Urinary bladder (tissue), 3 donors: ENCODE measurements at regions not wholly inside any gene's neighbourhood (a gene's known extent, or its start where the extent isn't known, plus 50 kb on each side); places are given as distances from the start of the nearest gene placed in this dataset.
A peak's percentile ranks its signal among the peaks of the same experiment; 100 is the strongest.

ENCODE experiments used
- DNase-seq: peaks from one replicate; pipeline ENCODE4 v3.0.0-alpha.2; 2015; ENCODE audit errors: extremely low spot score
- H3K27ac ChIP-seq: one replicate; pipeline ENCODE4 v1.5.1; 2013; ENCODE audit warnings: low read depth, mild to moderate bottlenecking, moderate library complexity
- H3K36me3 ChIP-seq: one replicate; pipeline ENCODE4 v1.6.1; 2013; ENCODE audit warnings: mild to moderate bottlenecking, moderate library complexity; ENCODE audit not compliant: insufficient read depth
- H3K4me1 ChIP-seq: one replicate; pipeline ENCODE4 v1.6.1; 2013; ENCODE audit warnings: mild to moderate bottlenecking, moderate library complexity; ENCODE audit not compliant: insufficient read depth
- H3K4me3 ChIP-seq: one replicate; pipeline ENCODE4 v1.5.1; 2013; ENCODE audit warnings: low read depth, low read length
- WGBS: extraction: QIAGEN DNeasy Blood & Tissue Kit; methylation state at CpG from one replicate; pipeline ENCODE4 v1.1.7; 2013; 5-methylcytosine and 5-hydroxymethylcytosine counted together
- donor health status: healthy with polysubstance abuse.
- donor health status: healthy.

DNA sequence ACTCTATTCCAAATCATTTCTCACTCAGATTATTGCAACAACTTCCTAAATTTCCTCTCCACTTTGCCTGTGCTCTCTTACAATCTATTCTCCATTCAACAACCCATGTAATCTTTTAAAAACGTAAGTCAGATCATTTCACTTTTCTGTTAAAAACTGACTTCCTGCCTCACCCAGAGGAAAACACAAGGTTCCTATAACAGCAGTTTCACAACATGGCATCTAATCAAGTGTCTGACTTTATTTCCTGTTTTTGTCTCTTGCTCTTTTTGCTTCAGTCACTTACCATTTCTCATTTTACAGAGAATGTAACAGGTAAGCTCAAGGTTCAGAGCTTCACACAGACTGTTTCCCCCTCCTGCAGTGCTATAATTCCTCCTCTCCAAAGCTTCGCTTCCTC is 560.7 kb downstream of the LRRIQ3 start:
- Histone ChIP-seq H3K27ac (no peak overlapping the region), H3K4me3 (no peak overlapping the region), H3K4me1 (no peaks in the 10 kb centered on the region), H3K36me3 (no peaks in the 10 kb centered on the region)
- DNase-seq = no peak
- 74% methylated on average over 2 of the region's 2 CpGs for WGBS

DNA sequence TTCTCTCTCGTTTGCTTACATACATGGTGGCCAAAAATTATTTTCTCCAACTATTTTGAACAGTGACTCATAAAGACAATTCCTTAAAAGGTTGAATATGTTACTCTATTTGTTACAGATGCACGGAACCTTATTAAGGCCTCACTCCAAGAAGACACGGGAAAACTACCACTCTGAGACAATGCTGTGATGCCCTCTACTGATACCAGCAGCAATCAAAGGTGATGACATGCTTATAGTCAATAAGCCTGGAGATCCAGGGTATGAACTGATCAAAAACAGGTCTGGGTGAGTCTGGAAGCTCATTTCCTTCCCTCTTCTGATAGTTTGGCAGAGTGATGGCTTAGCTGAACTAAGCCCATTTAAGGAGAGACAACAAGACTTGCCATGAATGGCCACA is 563.0 kb downstream of the LRRIQ3 start:
- 67% methylated on average over 3 of the region's 3 CpGs for WGBS
- no peaks in the 10 kb centered on the region for H3K4me1 ChIP-seq
- no peak overlapping the region for H3K4me3 ChIP-seq
- no peak overlapping the region for H3K27ac ChIP-seq
- no peak for DNase-seq
- no peaks in the 10 kb centered on the region for H3K36me3 ChIP-seq

DNA sequence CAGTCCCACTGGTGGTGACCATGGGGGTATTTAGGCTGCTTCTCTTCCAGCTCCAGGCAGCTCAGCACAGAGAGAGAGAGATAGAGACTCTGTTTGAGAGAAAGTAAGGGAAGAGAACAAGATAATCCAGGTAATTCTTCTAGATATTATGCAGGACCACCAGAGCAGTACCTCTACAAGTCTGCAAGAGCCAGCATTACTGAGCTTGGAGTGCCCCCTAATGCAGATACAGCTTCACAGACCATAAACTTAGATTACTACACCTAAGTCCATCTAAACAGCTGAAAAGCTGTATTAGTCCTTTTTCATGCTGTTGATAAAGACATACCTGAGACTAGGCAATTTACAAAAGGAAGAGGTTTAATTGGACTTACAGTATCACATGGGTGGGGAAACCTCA is 570.3 kb downstream of the LRRIQ3 start:
- no peak overlapping the region for H3K4me3 ChIP-seq
- no peaks in the 10 kb centered on the region for H3K36me3 ChIP-seq
- no peaks in the 10 kb centered on the region for H3K4me1 ChIP-seq
- no peak overlapping the region for H3K27ac ChIP-seq
- DNase-seq = no peak

DNA sequence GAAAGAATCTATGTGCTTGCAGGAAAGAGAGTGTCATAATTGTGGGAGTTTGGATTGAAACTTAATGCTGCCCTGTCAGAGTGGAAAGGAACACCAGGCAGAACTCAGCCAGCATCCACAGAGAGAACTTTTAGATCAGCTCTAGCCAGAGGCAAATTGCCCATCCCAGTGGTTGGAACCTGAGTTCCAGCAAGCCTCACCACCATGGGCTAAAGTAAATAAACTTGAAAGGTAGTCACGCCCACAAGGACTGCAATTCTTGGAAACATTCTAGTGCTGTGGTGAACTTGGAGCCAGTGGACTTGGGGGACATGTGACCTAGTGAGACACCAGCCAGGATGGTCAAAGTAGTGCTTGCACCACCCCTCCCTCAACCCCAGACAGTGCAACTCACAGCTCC is 571.6 kb downstream of the LRRIQ3 start:
- Histone ChIP-seq H3K4me1 (no peaks in the 10 kb centered on the region), H3K27ac (no peak overlapping the region), H3K4me3 (no peak overlapping the region), H3K36me3 (no peaks in the 10 kb centered on the region)
- no peak for DNase-seq
- WGBS = 84% methylated on average over 1 of the region's 1 CpG

DNA sequence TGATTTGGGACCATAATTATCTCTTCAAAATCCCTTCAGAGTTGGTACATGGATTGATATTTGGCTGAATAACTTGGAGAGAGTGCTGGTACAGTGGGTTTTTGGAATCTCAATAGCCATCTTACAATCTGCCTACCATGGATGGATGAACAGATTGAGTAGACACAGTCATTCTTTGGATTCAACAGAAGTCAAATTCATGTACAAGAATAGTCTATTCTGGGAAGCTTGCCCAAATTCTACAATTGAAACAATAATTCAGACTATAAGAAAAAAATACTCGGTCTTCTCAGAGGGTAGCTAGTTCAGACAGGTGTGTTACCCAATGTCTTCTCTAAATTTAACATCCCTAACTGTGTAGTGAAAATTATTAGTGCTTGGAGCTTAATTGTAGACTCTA is 574.0 kb downstream of the LRRIQ3 start:
- H3K4me1 ChIP-seq = no peaks in the 10 kb centered on the region
- no peaks in the 10 kb centered on the region for H3K36me3 ChIP-seq
- 64% methylated on average over 1 of the region's 1 CpG for WGBS
- H3K27ac ChIP-seq = no peak overlapping the region
- no peak overlapping the region for H3K4me3 ChIP-seq
- no peak for DNase-seq

DNA sequence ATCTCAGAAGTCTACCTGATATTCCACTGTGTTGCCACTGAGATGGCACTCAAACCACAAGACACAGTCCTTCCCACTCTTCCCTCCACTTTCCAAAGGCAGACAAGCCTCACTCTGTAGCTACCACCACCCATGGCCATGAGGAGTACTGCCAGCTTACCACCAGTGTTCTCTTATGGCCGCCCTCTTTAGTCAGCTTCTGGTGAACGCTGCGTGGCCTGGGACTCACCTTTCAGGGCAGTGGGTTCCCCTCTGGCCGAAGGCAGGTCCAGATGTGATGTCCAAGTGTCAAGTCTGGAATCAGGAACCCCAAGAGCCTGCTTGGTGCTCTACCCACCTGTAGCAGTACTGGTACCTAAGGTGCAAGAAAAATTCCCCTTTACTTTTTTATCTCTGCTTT is 580.8 kb downstream of the LRRIQ3 start:
- Histone ChIP-seq H3K4me1 (no peaks in the 10 kb centered on the region), H3K4me3 (no peak overlapping the region), H3K27ac (no peak overlapping the region), H3K36me3 (no peaks in the 10 kb centered on the region)
- no peak for DNase-seq
- 68% methylated on average over 4 of the region's 4 CpGs for WGBS

DNA sequence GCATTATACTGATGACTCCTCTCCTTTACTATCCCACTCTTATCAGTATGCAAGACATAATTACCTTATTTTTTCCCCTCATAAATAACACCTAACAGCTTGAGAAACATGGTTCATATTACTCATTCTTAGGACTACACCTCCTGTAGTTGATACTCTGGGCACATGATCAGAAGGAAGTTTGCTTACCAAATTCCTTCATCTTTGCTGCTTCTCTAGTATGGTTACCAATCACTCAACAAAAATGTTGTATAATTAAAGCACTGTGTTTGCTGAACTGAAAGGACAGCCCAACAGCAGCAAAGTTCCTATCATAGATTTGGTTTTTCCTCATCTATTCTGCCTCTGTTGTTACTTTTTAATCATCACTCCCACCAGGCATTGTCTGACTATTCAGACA is 586.3 kb downstream of the LRRIQ3 start:
- H3K36me3 ChIP-seq = no peaks in the 10 kb centered on the region
- no peak overlapping the region for H3K4me3 ChIP-seq

DNA sequence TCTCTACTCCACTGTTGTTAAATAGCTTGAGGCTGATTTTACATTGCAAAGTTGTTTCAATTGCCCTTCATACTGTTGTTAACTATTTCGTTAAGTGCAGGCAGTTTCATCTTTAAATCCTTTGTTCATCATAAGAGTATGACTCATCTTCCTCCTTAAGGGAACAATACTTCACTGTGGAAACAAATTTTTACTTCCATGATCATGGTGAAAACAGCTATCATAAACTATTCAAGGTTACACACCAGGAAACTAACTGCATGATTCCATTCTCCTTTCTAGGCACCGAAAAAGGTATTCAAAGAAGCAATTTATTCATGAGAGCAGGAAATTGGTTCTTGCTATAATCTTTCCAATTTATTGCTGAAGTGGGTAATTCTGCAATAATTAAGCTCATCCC is 593.2 kb downstream of the LRRIQ3 start:
- H3K4me1 ChIP-seq = no peaks in the 10 kb centered on the region
- WGBS = 59% methylated on average over 2 of the region's 2 CpGs
- H3K36me3 ChIP-seq = no peaks in the 10 kb centered on the region
- H3K4me3 ChIP-seq = no peak overlapping the region
- no peak overlapping the region for H3K27ac ChIP-seq
- DNase-seq = no peak

More for the DNA sequence above, 586.3 kb downstream of the LRRIQ3 start:
- Histone ChIP-seq H3K4me1 (no peaks in the 10 kb centered on the region), H3K27ac (no peak overlapping the region)
- DNase-seq = no peak

DNA sequence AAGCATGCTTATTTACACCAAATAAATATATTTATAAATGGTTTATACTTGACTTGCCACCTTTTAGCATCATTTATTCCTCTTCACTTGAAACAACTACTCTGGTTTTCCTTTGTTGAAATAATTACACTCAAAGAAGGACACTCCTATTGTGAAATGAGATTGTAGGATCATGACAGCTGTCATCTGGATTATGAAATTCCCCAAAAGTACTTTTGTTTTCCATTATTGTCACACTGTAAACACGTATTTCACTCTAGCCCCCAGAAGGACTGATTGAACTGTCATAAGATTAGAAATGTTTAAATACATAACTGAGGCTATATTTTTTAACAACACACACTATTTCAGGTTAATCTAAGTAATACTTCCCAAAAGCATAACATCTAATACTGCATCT is 593.8 kb downstream of the LRRIQ3 start:
- WGBS = 63% methylated on average over 1 of the region's 1 CpG
- Histone ChIP-seq H3K4me3 (no peak overlapping the region), H3K36me3 (no peaks in the 10 kb centered on the region), H3K4me1 (no peaks in the 10 kb centered on the region), H3K27ac (no peak overlapping the region)
- DNase-seq = no peak

DNA sequence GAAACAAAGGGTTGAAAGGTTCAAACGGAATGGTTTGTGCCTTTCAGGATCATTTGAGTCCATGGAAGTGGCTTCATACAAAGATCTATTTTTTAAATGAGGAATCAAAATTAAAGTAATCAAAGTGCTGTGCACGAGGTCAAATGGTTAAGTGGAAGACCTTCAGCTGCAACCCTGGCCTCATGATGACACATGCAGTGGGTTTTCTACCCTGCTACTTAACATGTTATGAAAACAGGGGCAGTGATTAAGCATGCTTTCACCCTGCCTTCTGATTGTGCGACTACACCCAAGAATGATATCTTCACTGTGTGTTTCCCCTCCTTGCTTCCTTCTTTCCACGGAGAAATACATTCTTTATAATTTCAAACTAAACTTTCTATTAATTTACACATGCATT is 604.2 kb downstream of the LRRIQ3 start:
- Histone ChIP-seq H3K27ac (no peak overlapping the region), H3K4me3 (no peak overlapping the region), H3K4me1 (no peaks in the 10 kb centered on the region), H3K36me3 (no peaks in the 10 kb centered on the region)
- WGBS = 55% methylated on average over 4 of the region's 4 CpGs
- DNase-seq = no peak

DNA sequence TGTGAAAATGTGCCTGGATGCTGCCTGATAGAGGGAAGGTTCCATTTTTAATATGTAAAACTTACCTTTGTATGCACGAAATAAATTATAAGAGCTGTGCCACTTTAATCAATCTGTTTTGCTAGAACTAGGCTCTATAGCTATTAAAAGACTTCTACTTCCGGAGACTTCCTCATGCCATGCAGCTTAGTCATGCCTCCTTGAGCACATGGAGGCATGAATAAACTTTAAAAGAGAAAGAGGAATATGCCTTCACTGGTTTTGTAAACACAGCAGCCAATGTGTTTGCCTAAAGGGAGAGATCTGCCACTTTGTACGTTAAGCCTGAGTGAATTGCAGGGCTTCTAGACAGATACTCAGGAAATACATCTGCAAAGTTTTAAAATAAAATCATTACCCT is 604.6 kb downstream of the LRRIQ3 start:
- peak; percentile 59 for DNase-seq
- 19% methylated on average over 3 of the region's 3 CpGs for WGBS
- H3K36me3 ChIP-seq = no peaks in the 10 kb centered on the region
- no peaks in the 10 kb centered on the region for H3K4me1 ChIP-seq
- no peak overlapping the region for H3K4me3 ChIP-seq
- no peak overlapping the region for H3K27ac ChIP-seq

DNA sequence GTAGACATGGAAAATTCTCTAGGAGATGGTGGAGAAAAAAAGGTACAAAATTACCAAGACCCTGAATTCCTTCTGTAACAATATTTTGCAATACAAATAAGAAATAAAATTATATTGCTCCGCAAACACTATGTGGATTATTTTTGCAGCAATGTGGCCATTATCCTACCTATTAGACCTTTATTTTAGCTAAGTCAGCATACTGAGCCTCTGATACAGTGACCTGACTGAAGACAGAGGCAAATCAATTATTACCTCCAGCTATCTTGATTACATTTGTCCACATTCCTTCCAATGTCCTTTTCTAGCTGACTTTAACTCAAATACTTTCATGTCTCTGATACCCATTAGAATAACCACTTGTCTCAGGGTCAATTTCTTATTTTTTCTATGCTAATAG is 610.9 kb downstream of the LRRIQ3 start:
- H3K4me1 ChIP-seq = no peaks in the 10 kb centered on the region
- no peak overlapping the region for H3K4me3 ChIP-seq
- H3K27ac ChIP-seq = no peak overlapping the region
- no peaks in the 10 kb centered on the region for H3K36me3 ChIP-seq
- no peak for DNase-seq
- 99% methylated on average over 1 of the region's 1 CpG for WGBS

DNA sequence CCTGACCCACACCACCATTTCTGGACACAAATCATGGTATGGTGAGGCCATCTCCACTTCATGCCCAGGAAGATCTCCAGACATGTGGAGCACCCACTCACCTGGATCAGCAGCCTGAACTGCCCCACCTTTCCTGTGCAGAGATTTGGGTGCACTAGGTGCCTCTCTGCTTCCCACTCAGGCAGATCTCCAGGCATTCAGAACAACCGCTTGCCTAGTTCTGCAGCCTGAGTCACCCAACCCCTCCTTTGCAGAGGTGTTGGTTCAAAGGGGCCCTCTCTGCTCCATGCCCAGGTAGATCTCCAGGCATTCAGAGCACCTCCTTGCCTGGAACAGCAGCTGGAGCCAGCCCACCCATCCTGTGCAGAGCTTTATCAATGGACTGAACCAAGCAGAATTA is 620.8 kb downstream of the LRRIQ3 start:
- 98% methylated on average over 1 of the region's 1 CpG for WGBS
- no peak for DNase-seq
- no peaks in the 10 kb centered on the region for H3K36me3 ChIP-seq
- no peaks in the 10 kb centered on the region for H3K4me1 ChIP-seq
- H3K4me3 ChIP-seq = no peak overlapping the region
- no peak overlapping the region for H3K27ac ChIP-seq

DNA sequence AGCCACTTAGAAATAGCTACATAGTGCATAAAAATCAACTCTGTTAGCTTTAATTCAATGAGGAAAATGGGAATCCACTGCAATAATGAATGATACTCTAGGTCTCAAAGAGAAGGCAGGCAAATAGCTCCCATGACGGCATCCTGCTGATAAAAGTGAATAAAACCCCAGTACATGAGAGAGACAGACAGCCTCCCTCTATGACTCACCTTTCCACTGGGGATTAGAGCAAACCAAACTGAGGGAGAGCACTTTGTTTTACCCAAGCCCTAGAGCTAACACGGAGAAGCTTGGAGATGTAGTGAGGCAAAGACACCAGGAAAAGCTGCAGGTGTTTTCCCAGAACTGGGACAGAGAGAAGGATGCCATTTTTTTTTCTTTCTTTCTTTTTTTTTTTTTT is 621.9 kb downstream of the LRRIQ3 start:
- WGBS = 76% methylated on average over 2 of the region's 2 CpGs
- no peak for DNase-seq
- Histone ChIP-seq H3K27ac (no peak overlapping the region), H3K4me3 (no peak overlapping the region), H3K4me1 (no peaks in the 10 kb centered on the region), H3K36me3 (no peaks in the 10 kb centered on the region)

DNA sequence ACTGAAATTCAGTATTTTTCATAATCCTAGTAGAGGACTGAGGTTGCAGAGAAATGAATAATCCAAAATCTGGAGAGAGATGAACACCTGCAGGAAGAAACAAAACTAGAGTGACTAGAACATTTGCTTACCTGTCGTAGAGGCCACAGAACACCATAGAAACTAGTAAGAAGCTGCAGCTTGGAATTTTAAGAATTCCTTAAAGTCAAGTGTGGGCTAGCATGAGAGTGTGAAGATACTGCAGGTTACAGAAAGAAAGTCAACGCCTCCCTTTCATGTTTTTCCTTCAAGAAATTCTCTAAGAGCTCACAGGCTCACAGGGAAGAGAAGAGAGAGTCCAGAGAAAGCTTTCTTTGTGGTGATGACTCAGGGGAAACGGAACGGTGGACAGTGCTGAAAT is 633.7 kb downstream of the LRRIQ3 start:
- Histone ChIP-seq H3K27ac (no peak overlapping the region), H3K4me1 (no peaks in the 10 kb centered on the region)
- WGBS = 63% methylated on average over 4 of the region's 4 CpGs

More for the DNA sequence above, 633.7 kb downstream of the LRRIQ3 start:
- no peak for DNase-seq
- Histone ChIP-seq H3K4me3 (no peak overlapping the region), H3K36me3 (no peaks in the 10 kb centered on the region)
